Stimulated activated CD4-positive, alpha-beta T cell treated with anti-CD3 and anti-CD28 coated beads, Interleukin-1b, Interleukin-23, amount 100 ng/mL, for 1 hour (primary cell): ENCODE measurements at regions not wholly inside any gene's neighbourhood (a gene's known extent, or its start where the extent isn't known, plus 50 kb on each side); places are given as distances from the start of the nearest gene placed in this dataset.

ENCODE experiments used
- DNase-seq, 2 donors: peaks; one replicate each; pipeline ENCODE4 v3.0.0-alpha.2; 2020; ENCODE audit warnings: low read depth in 2 of 2

- DNase-seq = no peak
Measured at GRCh38 chr15:99440551-99441443, 125.0 kb upstream of the MEF2A start.

- DNase-seq = no peak
Measured at GRCh38 chr15:99441444-99441800, 124.4 kb upstream of the MEF2A start.

- DNase-seq = no peak
Measured at GRCh38 chr15:99441871-99442251, 123.9 kb upstream of the MEF2A start.

- no peak for DNase-seq
Measured at GRCh38 chr15:99442252-99442897, 123.4 kb upstream of the MEF2A start.

- no peak for DNase-seq
Measured at GRCh38 chr15:99443056-99443756, 122.6 kb upstream of the MEF2A start.

GRCh38 chr15:99443768-99444446 lies 121.9 kb upstream of the MEF2A start:
- DNase-seq = no peak

- no peak for DNase-seq
Measured at GRCh38 chr15:99445272-99445850, 120.4 kb upstream of the MEF2A start.

GRCh38 chr15:99446565-99447496 lies 119.0 kb upstream of the MEF2A start:
- no peak for DNase-seq

GRCh38 chr15:99447497-99448371 lies 118.0 kb upstream of the MEF2A start:
- DNase-seq = no peak

- DNase-seq = no peak
Measured at GRCh38 chr15:99449514-99449913, 116.3 kb upstream of the MEF2A start.

GRCh38 chr15:99450896-99451358 lies 114.9 kb upstream of the MEF2A start:
- peak; percentile 21 to 34 for DNase-seq

GRCh38 chr15:99451484-99451883 lies 114.3 kb upstream of the MEF2A start:
- no peak for DNase-seq

GRCh38 chr15:99452010-99452409 lies 113.8 kb upstream of the MEF2A start:
- DNase-seq = no peak

- DNase-seq = no peak
Measured at GRCh38 chr15:99452728-99453636, 112.8 kb upstream of the MEF2A start.

- DNase-seq = no peak
Measured at GRCh38 chr15:99453637-99454030, 112.2 kb upstream of the MEF2A start.

GRCh38 chr15:99454107-99454809 lies 111.5 kb upstream of the MEF2A start:
- DNase-seq = no peak

GRCh38 chr15:99454941-99455788 lies 110.6 kb upstream of the MEF2A start:
- DNase-seq = no peak
